HEK293 (cell line): ENCODE measurements at regions not wholly inside any gene's neighbourhood (a gene's known extent, or its start where the extent isn't known, plus 50 kb on each side); places are given as distances from the start of the nearest gene placed in this dataset.

Experiments
- CTCF ChIP-seq: fragments of 450-650 bp; formaldehyde crosslinking; IDR thresholded peaks from 2 replicates; pipeline ENCODE4 v1.5.1; 2016; ENCODE audit warnings: missing biosample characterization, missing genetic modification characterization
- EGR2 ChIP-seq: fragments of 450-650 bp; formaldehyde crosslinking; IDR thresholded peaks from 2 replicates; pipeline ENCODE4 v1.5.1; 2016; ENCODE audit warnings: low read depth, missing biosample characterization, missing genetic modification characterization
- GLIS2 ChIP-seq: fragments of 450-650 bp; formaldehyde crosslinking; IDR thresholded peaks from 2 replicates; pipeline ENCODE4 v1.5.1; 2016; ENCODE audit warnings: missing biosample characterization, missing genetic modification characterization
- REPIN1 ChIP-seq: fragments of 450-650 bp; formaldehyde crosslinking; IDR thresholded peaks from 2 replicates; pipeline ENCODE4 v1.5.1; 2017; ENCODE audit warnings: missing biosample characterization, missing genetic modification characterization, low read depth
- ZFP3 ChIP-seq: fragments of 450-650 bp; formaldehyde crosslinking; IDR thresholded peaks from 2 replicates; pipeline ENCODE4 v1.5.1; 2016; ENCODE audit warnings: low read depth, missing biosample characterization, missing genetic modification characterization
- ZNF23 ChIP-seq: fragments of 450-650 bp; formaldehyde crosslinking; IDR thresholded peaks from 2 replicates; pipeline ENCODE4 v1.5.1; 2016; ENCODE audit warnings: missing biosample characterization, missing genetic modification characterization, borderline replicate concordance
- ZNF302 ChIP-seq: fragments of 450-650 bp; formaldehyde crosslinking; IDR thresholded peaks from 2 replicates; pipeline ENCODE4 v1.5.1; 2016; ENCODE audit warnings: missing biosample characterization, missing genetic modification characterization, low read depth
- ZNF701 ChIP-seq: fragments of 450-650 bp; formaldehyde crosslinking; IDR thresholded peaks from 2 replicates; pipeline ENCODE4 v1.5.1; 2016; ENCODE audit warnings: missing biosample characterization, missing genetic modification characterization
- ZNF785 ChIP-seq: fragments of 450-650 bp; formaldehyde crosslinking; IDR thresholded peaks from 2 replicates; pipeline ENCODE4 v1.5.1; 2016; ENCODE audit warnings: missing biosample characterization, missing genetic modification characterization
- TF ChIP-seq, protein P1 (sequence below): fragments of 450-650 bp; formaldehyde crosslinking; IDR thresholded peaks from 2 replicates; pipeline ENCODE4 v1.5.1; 2016; ENCODE audit warnings: missing biosample characterization, missing genetic modification characterization

GRCh38 chr16:80051040-80051439 is 450.5 kb upstream of the MAF start:
- no peak for TF ChIP-seq REPIN1 (tag by site-specific recombination)
- no peak for TF ChIP-seq CTCF
- TF ChIP-seq ZNF23 (tag by site-specific recombination) = no peak
- no peak for TF ChIP-seq ZNF302 (tag by site-specific recombination)
- no peak for TF ChIP-seq ZFP3 (tag by site-specific recombination)
- no peak for TF ChIP-seq EGR2
- no peak for TF ChIP-seq ZNF701
- TF ChIP-seq, protein P1, sequence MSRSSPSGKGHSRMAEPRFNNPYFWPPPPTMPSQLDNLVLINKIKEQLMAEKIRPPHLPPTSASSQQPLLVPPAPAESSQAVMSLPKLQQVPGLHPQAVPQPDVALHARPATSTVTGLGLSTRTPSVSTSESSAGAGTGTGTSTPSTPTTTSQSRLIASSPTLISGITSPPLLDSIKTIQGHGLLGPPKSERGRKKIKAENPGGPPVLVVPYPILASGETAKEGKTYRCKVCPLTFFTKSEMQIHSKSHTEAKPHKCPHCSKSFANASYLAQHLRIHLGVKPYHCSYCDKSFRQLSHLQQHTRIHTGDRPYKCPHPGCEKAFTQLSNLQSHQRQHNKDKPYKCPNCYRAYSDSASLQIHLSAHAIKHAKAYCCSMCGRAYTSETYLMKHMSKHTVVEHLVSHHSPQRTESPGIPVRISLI = no peak
- no peak for TF ChIP-seq ZNF785 (tag by site-specific recombination)
- no peak for TF ChIP-seq GLIS2 (tag by site-specific recombination)
